GM21528 (cell line): ENCODE measurements at regions not wholly inside any gene's neighbourhood (a gene's known extent, or its start where the extent isn't known, plus 50 kb on each side); places are given as distances from the start of the nearest gene placed in this dataset.

Source experiments
- ATAC-seq: cut with Tn5 transposase; IDR thresholded peaks from one replicate; pipeline ENCODE4 v1.9.1; 2021; ENCODE audit warnings: mild to moderate bottlenecking, moderate library complexity; ENCODE audit not compliant: unreplicated experiment, low FRiP score

- ATAC-seq: no peak
Measured at GRCh38 chr4:67126570-67126969, 418.7 kb downstream of the CENPC start.

GRCh38 chr4:67125636-67126514 lies 419.4 kb downstream of the CENPC start:
- ATAC-seq: no peak

- ATAC-seq: no peak
Measured at GRCh38 chr4:67124716-67125115, 420.6 kb downstream of the CENPC start.

- ATAC-seq: no peak
Measured at GRCh38 chr4:67122029-67122428, 423.3 kb downstream of the CENPC start.

GRCh38 chr4:67120369-67120768 lies 424.9 kb downstream of the CENPC start:
- no peak for ATAC-seq

GRCh38 chr4:67109276-67109675 lies 436.0 kb downstream of the CENPC start:
- ATAC-seq: no peak

GRCh38 chr4:67106861-67107460 lies 438.3 kb downstream of the CENPC start:
- ATAC-seq: no peak

GRCh38 chr4:67104145-67104544 lies 441.2 kb downstream of the CENPC start:
- ATAC-seq: no peak

GRCh38 chr4:67103001-67103747 lies 442.1 kb downstream of the CENPC start:
- ATAC-seq: no peak

- ATAC-seq: no peak
Measured at GRCh38 chr4:67101612-67102011, 443.7 kb downstream of the CENPC start.

- no peak for ATAC-seq
Measured at GRCh38 chr4:67092351-67092750, 453.0 kb downstream of the CENPC start.

GRCh38 chr4:67091673-67092072 lies 453.6 kb downstream of the CENPC start:
- no peak for ATAC-seq

GRCh38 chr4:67087897-67088296 lies 457.4 kb downstream of the CENPC start:
- ATAC-seq: peak; percentile 92

- ATAC-seq: no peak
Measured at GRCh38 chr4:67084783-67085182, 460.5 kb downstream of the CENPC start.

- no peak for ATAC-seq
Measured at GRCh38 chr4:67083496-67083895, 461.8 kb downstream of the CENPC start.

GRCh38 chr4:67082746-67083145 lies 462.6 kb downstream of the CENPC start:
- no peak for ATAC-seq

- no peak for ATAC-seq
Measured at GRCh38 chr4:67080046-67080557, 465.2 kb downstream of the CENPC start.

GRCh38 chr4:67071641-67072040 lies 473.7 kb downstream of the CENPC start:
- ATAC-seq: no peak

- no peak for ATAC-seq
Measured at GRCh38 chr4:67055319-67055718, 490.0 kb downstream of the CENPC start.

GRCh38 chr4:67054896-67055295 lies 490.4 kb downstream of the CENPC start:
- no peak for ATAC-seq
